ENCODE measurements at regions not wholly inside any gene's neighbourhood (a gene's known extent, or its start where the extent isn't known, plus 50 kb on each side); places are given as distances from the start of the nearest gene placed in this dataset.

DNA sequence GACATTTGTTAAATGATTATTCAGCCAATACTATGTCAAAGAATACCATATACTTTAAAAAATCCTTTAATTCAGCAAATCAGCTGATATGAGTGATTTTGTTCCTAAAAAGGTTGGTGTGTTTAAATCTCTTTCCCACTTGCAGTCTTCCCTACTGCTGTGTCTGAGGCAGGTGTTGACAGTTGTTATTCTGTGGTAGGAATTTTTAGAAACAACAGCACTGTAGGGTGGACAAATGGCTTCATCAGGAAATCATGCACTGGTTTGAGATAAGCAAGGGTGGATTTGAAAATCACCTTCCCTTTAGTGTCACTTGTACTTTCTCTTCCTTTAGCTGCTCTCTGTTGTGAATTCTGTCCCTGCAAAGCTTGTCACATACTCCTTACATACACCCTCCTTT, 213.7 kb upstream of the SGK1 start:
- Histone ChIP-seq H3K4me3 (no peak overlapping the region), H3K4me2 (no peak overlapping the region), H3K4me1 (peaks cover 55% of the 10 kb centered on the region), H3K9me3 (no peaks in the 10 kb centered on the region), H3K27ac (peak overlapping the region; percentile 85 to 92)
- TF ChIP-seq CBX8 (IDR thresholded peaks at IDR 0.05) (no peak), JUNB (IDR thresholded peaks at IDR 0.05) (no peak), RFX5 (IDR thresholded peaks at IDR 0.05) (no peak), JUN (IDR thresholded peaks at IDR 0.05) (no peak), FOSL2 (IDR thresholded peaks at IDR 0.05) (no peak), FOSL2 (CRISPR knock-in tag; IDR thresholded peaks at IDR 0.05) (no peak), SREBF2 (IDR thresholded peaks at IDR 0.05) (no peak), EHF (CRISPR knock-in tag; IDR thresholded peaks at IDR 0.05) (no peak), HEYL (CRISPR knock-in tag; IDR thresholded peaks at IDR 0.05) (no peak), POLR2A (IDR thresholded peaks at IDR 0.05; ENCODE audit: low read length) (no peak), ESRRA (IDR thresholded peaks at IDR 0.05; ENCODE audit: borderline replicate concordance, low read length) (no peak), ZC3H11A (IDR thresholded peaks at IDR 0.05) (no peak)
- TF ChIP-seq, protein P1, sequence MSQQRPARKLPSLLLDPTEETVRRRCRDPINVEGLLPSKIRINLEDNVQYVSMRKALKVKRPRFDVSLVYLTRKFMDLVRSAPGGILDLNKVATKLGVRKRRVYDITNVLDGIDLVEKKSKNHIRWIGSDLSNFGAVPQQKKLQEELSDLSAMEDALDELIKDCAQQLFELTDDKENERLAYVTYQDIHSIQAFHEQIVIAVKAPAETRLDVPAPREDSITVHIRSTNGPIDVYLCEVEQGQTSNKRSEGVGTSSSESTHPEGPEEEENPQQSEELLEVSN (IDR thresholded peaks at IDR 0.05; ENCODE audit: borderline replicate concordance, low read depth) = no peak
- TF ChIP-seq, protein P2, sequence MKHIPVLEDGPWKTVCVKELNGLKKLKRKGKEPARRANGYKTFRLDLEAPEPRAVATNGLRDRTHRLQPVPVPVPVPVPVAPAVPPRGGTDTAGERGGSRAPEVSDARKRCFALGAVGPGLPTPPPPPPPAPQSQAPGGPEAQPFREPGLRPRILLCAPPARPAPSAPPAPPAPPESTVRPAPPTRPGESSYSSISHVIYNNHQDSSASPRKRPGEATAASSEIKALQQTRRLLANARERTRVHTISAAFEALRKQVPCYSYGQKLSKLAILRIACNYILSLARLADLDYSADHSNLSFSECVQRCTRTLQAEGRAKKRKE (CRISPR knock-in tag; IDR thresholded peaks at IDR 0.05; ENCODE audit: low read depth) = no peak
- no peak for FAIRE-seq
- CTCF ChIA-PET = no interaction called here
- POLR2A ChIA-PET = no interaction called here
- no peak for ATAC-seq
- DNase-seq (ENCODE audit: low read depth in 1 of 2, low spot score in 1 of 2) = no peak

DNA sequence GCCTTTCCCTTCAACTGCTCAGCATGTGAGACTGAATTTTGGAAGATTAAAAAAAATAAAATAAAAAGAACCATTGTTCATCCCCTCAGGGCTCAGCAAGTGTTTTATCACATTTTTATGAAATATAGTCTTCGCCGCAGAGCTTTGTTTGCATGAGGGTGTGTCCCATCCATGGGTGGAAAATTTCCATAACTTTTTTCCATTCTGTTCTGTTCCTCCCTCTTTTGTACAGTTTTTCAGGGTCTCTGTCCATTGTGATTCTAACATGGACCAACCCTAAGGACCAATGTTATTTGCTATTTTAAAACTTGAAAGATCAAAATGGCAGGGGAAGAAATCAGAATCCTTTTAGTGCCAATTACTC, 213.3 kb upstream of the SGK1 start:
- Histone ChIP-seq H3K27ac (peak overlapping the region; percentile 85 to 92), H3K4me2 (no peak overlapping the region), H3K4me1 (peaks cover 51% of the 10 kb centered on the region), H3K4me3 (no peak overlapping the region), H3K9me3 (no peaks in the 10 kb centered on the region)
- no peak for FAIRE-seq
- no peak for TF ChIP-seq USF2 (IDR thresholded peaks at IDR 0.05)
- 98% methylated on average over 2 of the region's 2 CpGs for WGBS (ENCODE audit: missing lambda C conversion rate)
- ChIA-PET CTCF (no interaction called here), POLR2A (interaction anchor here (1.4 kb wide), 1 partner anchor 357 kb away, joined by 3 read pairs; no protein-coding TSS in a partner anchor)
- ATAC-seq = no peak
- DNase-seq (ENCODE audit: low read depth in 1 of 2, low spot score in 1 of 2) = no peak

- FAIRE-seq (peak; percentile 63), ATAC-seq (peak; percentile 88 to 96), DNase-seq (ENCODE audit: low read depth in 1 of 2, low spot score in 1 of 2) (peak; percentile 28 to 89)
- ChIA-PET POLR2A (interaction anchor here (0.6 to 1.4 kb wide), 6 partner anchors 60 to 358 kb away, joined by 3 to 11 read pairs (median 4); no protein-coding TSS in a partner anchor), CTCF (interaction anchor here (0.6 to 0.9 kb wide), 2 partner anchors 73 to 356 kb away, joined by 3 read pairs; no protein-coding TSS in a partner anchor)
- peak overlapping the region; percentile 63 for H3K4me2 ChIP-seq
- H3K27ac ChIP-seq = peak overlapping the region; percentile 85 to 92
- no peaks in the 10 kb centered on the region for H3K9me3 ChIP-seq
- peaks cover 54% of the 10 kb centered on the region for H3K4me1 ChIP-seq
- H3K4me3 ChIP-seq = no peak overlapping the region
- WGBS (ENCODE audit: missing lambda C conversion rate) = 25% methylated on average over 4 of the region's 4 CpGs
- no peak for TF ChIP-seq ELK1 (IDR thresholded peaks at IDR 0.05; ENCODE audit: low read depth, low read length)
- no peak for TF ChIP-seq ESRRA (IDR thresholded peaks at IDR 0.05; ENCODE audit: borderline replicate concordance, low read length)
- TF ChIP-seq CHD4 (IDR thresholded peaks at IDR 0.05; ENCODE audit: borderline replicate concordance) = no peak
- TF ChIP-seq, protein P3, sequence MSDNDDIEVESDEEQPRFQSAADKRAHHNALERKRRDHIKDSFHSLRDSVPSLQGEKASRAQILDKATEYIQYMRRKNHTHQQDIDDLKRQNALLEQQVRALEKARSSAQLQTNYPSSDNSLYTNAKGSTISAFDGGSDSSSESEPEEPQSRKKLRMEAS (IDR thresholded peaks at IDR 0.05) = peak; percentile 63
- TF ChIP-seq MAZ (IDR thresholded peaks at IDR 0.05; ENCODE audit: borderline replicate concordance, low read depth, low read length) = no peak
- peak; percentile 53 for TF ChIP-seq SMC3 (IDR thresholded peaks at IDR 0.05)
- no peak for TF ChIP-seq RCOR1 (IDR thresholded peaks at IDR 0.05; ENCODE audit: low read depth, low read length)
- TF ChIP-seq RARB (CRISPR knock-in tag; IDR thresholded peaks at IDR 0.05) = peak; percentile 77
- TF ChIP-seq EHMT2 (IDR thresholded peaks at IDR 0.05; ENCODE audit: low read depth) = no peak
- TF ChIP-seq CEBPB (IDR thresholded peaks at IDR 0.05) = peak; percentile 95 to 96
- TF ChIP-seq RNF2 (IDR thresholded peaks at IDR 0.05; ENCODE audit: borderline replicate concordance, low read depth) = no peak
- peak; percentile 86 for TF ChIP-seq ZSCAN20 (CRISPR knock-in tag; IDR thresholded peaks at IDR 0.05)
- peak; percentile 52; the same call in 1 of the 2 replicates for TF ChIP-seq FOSL2 (IDR thresholded peaks at IDR 0.05)
- TF ChIP-seq FOSL2 (CRISPR knock-in tag; IDR thresholded peaks at IDR 0.05) = peak; percentile 80
- peak; percentile 93; the same call in 1 of the 2 replicates for TF ChIP-seq HOXB5 (CRISPR knock-in tag; IDR thresholded peaks at IDR 0.05)
- peak in 1 of 2 experiments; percentile 64; a peak in 4 of 5 replicates for TF ChIP-seq RAD21 (conservative IDR thresholded peaks at IDR 0.05 in 1 of 2, IDR thresholded peaks at IDR 0.05 in 1 of 2)
- peak; percentile 91 to 93; a peak in 4 of 5 replicates for TF ChIP-seq JUN (IDR thresholded peaks at IDR 0.05)
- TF ChIP-seq EP300 (IDR thresholded peaks at IDR 0.05) = peak; percentile 96 to 97
- peak; percentile 39 for TF ChIP-seq ZFP36 (IDR thresholded peaks at IDR 0.05; ENCODE audit: borderline replicate concordance, partially characterized antibody)
- TF ChIP-seq MYC (IDR thresholded peaks at IDR 0.05; ENCODE audit: borderline replicate concordance, low read length) = no peak
- peak; percentile 93 for TF ChIP-seq HES2 (IDR thresholded peaks at IDR 0.05)
- peak; percentile 98 for TF ChIP-seq GATA3 (IDR thresholded peaks at IDR 0.05; ENCODE audit: borderline replicate concordance)
- TF ChIP-seq JUNB (IDR thresholded peaks at IDR 0.05) = peak; percentile 93
These were observed 212.0 kb upstream of the SGK1 start for GRCh38 chr6:134529921-134530320.
